HEK293T (cell line): ENCODE measurements at regions not wholly inside any gene's neighbourhood (a gene's known extent, or its start where the extent isn't known, plus 50 kb on each side); places are given as distances from the start of the nearest gene placed in this dataset.

Source experiments
- CTCF ChIA-PET: fragments of 350-600 bp; formaldehyde crosslinking; extraction: SDS; loops from one replicate; lab custom pipeline; 2021; ENCODE audit warnings: antibody characterized with exemption, inconsistent platforms; lab: Yijun Ruan, JAX
- POLR2A ChIA-PET: fragments of 350-600 bp; formaldehyde crosslinking; extraction: SDS; loops from one replicate; lab custom pipeline; 2020; ENCODE audit warnings: antibody characterized with exemption, inconsistent platforms; lab: Yijun Ruan, JAX
- DNase-seq: peaks from one replicate; pipeline ENCODE4 v3.0.0; 2012; ENCODE audit warnings: mixed read lengths; ENCODE audit errors: extremely low spot score
- ARNT ChIP-seq: fragments of 450-650 bp; IDR thresholded peaks from 2 replicates; pipeline ENCODE4 v1.6.1; 2017; ENCODE audit warnings: mild to moderate bottlenecking
- BHLHE40 ChIP-seq: fragments of 450-650 bp; IDR thresholded peaks from 2 replicates; pipeline ENCODE4 v1.6.1; 2016; ENCODE audit warnings: mild to moderate bottlenecking, moderate library complexity, borderline replicate concordance
- CTBP1 ChIP-seq: fragments of 450-650 bp; IDR thresholded peaks from 2 replicates; pipeline ENCODE4 v1.6.1; 2016; ENCODE audit warnings: borderline replicate concordance
- ELF4 ChIP-seq: fragments of 450-650 bp; IDR thresholded peaks from 2 replicates; pipeline ENCODE4 v1.6.1; 2017; ENCODE audit warnings: antibody characterized with exemption
- FOXA1 ChIP-seq: fragments of 450-650 bp; IDR thresholded peaks from 2 replicates; pipeline ENCODE4 v1.6.1; 2016; ENCODE audit warnings: mild to moderate bottlenecking
- FOXK2 ChIP-seq: fragments of 450-650 bp; IDR thresholded peaks from 2 replicates; pipeline ENCODE4 v1.6.1; 2016; ENCODE audit warnings: mild to moderate bottlenecking
- FOXM1 ChIP-seq: fragments of 450-650 bp; IDR thresholded peaks from 2 replicates; pipeline ENCODE4 v1.6.1; 2017; ENCODE audit warnings: mild to moderate bottlenecking, borderline replicate concordance
- HDGF ChIP-seq: fragments of 450-650 bp; IDR thresholded peaks from 2 replicates; pipeline ENCODE4 v1.6.1; 2017; ENCODE audit warnings: antibody characterized with exemption, borderline replicate concordance
- L3MBTL2 ChIP-seq: fragments of 450-650 bp; conservative IDR thresholded peaks from 2 replicates; pipeline ENCODE4 v1.6.1; 2016; ENCODE audit warnings: mild to moderate bottlenecking
- LEF1 ChIP-seq: fragments of 450-650 bp; IDR thresholded peaks from 2 replicates; pipeline ENCODE4 v1.6.1; 2017; ENCODE audit warnings: mild to moderate bottlenecking, borderline replicate concordance
- NFRKB ChIP-seq: fragments of 450-650 bp; IDR thresholded peaks from 2 replicates; pipeline ENCODE4 v1.6.1; 2016; ENCODE audit warnings: mild to moderate bottlenecking, moderate library complexity
- SP1 ChIP-seq: fragments of 450-650 bp; IDR thresholded peaks from 2 replicates; pipeline ENCODE4 v1.6.1; 2017
- SUZ12 ChIP-seq: fragments of 450-650 bp; IDR thresholded peaks from 2 replicates; pipeline ENCODE4 v1.6.1; 2016; ENCODE audit warnings: mild to moderate bottlenecking
- TARDBP ChIP-seq: fragments of 450-650 bp; IDR thresholded peaks from 2 replicates; pipeline ENCODE4 v1.6.1; 2016
- ZNF384 ChIP-seq: fragments of 450-650 bp; IDR thresholded peaks from 2 replicates; pipeline ENCODE4 v1.6.1; 2016
- TF ChIP-seq, protein P1 (sequence below): fragments of 450-650 bp; IDR thresholded peaks from 2 replicates; pipeline ENCODE4 v1.6.1; 2016

- no peak for TF ChIP-seq ZNF384
- no peak for TF ChIP-seq FOXA1
- TF ChIP-seq SUZ12: no peak
- no peak for TF ChIP-seq TARDBP
- TF ChIP-seq ELF4: no peak
- TF ChIP-seq BHLHE40: no peak
- TF ChIP-seq CTBP1: no peak
- TF ChIP-seq NFRKB: no peak
- TF ChIP-seq HDGF: no peak
- TF ChIP-seq SP1: no peak
- DNase-seq: no peak
- ChIA-PET POLR2A (no interaction called here), CTCF (interaction anchor here (1.5 kb wide), 1 partner anchor 14 kb away, joined by 3 read pairs; no protein-coding TSS in a partner anchor)
These were observed 1381.5 kb downstream of the SLITRK5 start for GRCh38 chr13:89052699-89053098.

DNA sequence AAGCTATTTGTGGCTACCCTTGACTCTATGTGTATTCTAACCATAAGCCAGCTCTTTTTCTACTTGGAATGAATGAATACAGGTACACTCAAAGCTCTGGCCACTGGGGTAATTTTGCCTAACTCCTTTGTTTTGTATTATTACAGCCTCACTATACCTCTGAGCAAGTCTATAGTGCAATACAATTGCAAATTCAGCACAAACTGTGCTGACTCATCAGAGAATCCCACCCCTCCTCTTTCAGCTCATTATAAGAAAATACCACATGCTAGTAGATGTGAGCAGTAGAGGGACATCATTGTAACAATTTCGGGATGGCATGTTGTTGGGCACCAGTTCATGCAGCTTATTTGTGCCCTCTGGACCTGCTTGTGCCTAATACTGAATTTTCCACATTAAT lies 1382.2 kb downstream of the SLITRK5 start:
- POLR2A ChIA-PET: interaction anchor here (0.6 kb wide), 1 partner anchor 614 kb away, joined by 4 read pairs; no protein-coding TSS in a partner anchor
- no peak for DNase-seq
- TF ChIP-seq L3MBTL2: no peak
- TF ChIP-seq LEF1: no peak
- TF ChIP-seq NFRKB: no peak
- CTCF ChIA-PET: interaction anchor here (1.5 kb wide), 1 partner anchor 14 kb away, joined by 3 read pairs; no protein-coding TSS in a partner anchor

GRCh38 chr13:89057274-89057673 lies 1386.1 kb downstream of the SLITRK5 start:
- ChIA-PET CTCF (interaction anchor here (1.3 kb wide), 1 partner anchor 10 kb away, joined by 3 read pairs; no protein-coding TSS in a partner anchor), POLR2A (no interaction called here)
- no peak for DNase-seq
- no peak for TF ChIP-seq ELF4
- no peak for TF ChIP-seq BHLHE40
- no peak for TF ChIP-seq SUZ12
- TF ChIP-seq SP1: no peak
- no peak for TF ChIP-seq ARNT

- ChIA-PET CTCF (interaction anchor here (1.3 kb wide), 1 partner anchor 9 kb away, joined by 3 read pairs; no protein-coding TSS in a partner anchor), POLR2A (no interaction called here)
- TF ChIP-seq ZNF384 (no peak), TARDBP (no peak), NFRKB (no peak), FOXK2 (no peak), CTBP1 (no peak), ARNT (no peak), BHLHE40 (no peak), HDGF (no peak), SUZ12 (no peak)
- TF ChIP-seq, protein P1, sequence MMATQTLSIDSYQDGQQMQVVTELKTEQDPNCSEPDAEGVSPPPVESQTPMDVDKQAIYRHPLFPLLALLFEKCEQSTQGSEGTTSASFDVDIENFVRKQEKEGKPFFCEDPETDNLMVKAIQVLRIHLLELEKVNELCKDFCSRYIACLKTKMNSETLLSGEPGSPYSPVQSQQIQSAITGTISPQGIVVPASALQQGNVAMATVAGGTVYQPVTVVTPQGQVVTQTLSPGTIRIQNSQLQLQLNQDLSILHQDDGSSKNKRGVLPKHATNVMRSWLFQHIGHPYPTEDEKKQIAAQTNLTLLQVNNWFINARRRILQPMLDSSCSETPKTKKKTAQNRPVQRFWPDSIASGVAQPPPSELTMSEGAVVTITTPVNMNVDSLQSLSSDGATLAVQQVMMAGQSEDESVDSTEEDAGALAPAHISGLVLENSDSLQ: no peak
These were observed 1386.7 kb downstream of the SLITRK5 start for GRCh38 chr13:89057862-89058261.

GRCh38 chr13:89061821-89062220 lies 1390.7 kb downstream of the SLITRK5 start:
- ChIA-PET POLR2A (no interaction called here), CTCF (no interaction called here)
- DNase-seq: no peak
- TF ChIP-seq FOXA1 (no peak), L3MBTL2 (no peak), ARNT (no peak), ELF4 (no peak), TARDBP (no peak), FOXM1 (no peak), SP1 (no peak), NFRKB (no peak), ZNF384 (no peak)
- TF ChIP-seq, protein P1: no peak

More at GRCh38 chr13:89057862-89058261, 1386.7 kb downstream of the SLITRK5 start:
- no peak for DNase-seq

- POLR2A ChIA-PET: no interaction called here
- peak; percentile 71 for DNase-seq
- CTCF ChIA-PET: interaction anchor here (0.7 to 1.4 kb wide), 5 partner anchors 9 to 721 kb away, joined by 3 to 5 read pairs (median 3); no protein-coding TSS in a partner anchor
These were observed 1395.8 kb downstream of the SLITRK5 start for GRCh38 chr13:89066868-89067466.

DNA sequence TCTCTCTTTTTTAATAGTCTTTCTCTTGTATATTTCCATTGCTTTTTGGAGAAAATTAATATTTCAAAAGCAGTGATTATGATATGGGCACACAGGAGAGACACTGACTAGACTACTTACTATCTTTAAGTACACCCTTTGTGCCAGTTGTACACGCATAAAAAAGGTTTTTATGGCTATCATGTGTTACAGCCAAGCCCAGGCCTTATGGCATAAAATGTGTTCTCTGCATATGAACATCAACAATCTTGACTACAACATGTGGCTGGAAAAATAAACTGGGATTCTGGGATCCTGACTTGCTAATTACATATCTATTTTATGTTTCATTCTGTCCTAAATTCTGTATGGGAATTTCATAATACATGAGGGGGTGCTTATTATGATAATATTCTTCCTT lies 1401.8 kb downstream of the SLITRK5 start:
- ChIA-PET POLR2A (no interaction called here), CTCF (no interaction called here)
- no peak for TF ChIP-seq CTBP1
- TF ChIP-seq LEF1: no peak
- no peak for TF ChIP-seq FOXA1
- TF ChIP-seq FOXK2: no peak
- no peak for DNase-seq

More at GRCh38 chr13:89066868-89067466, 1395.8 kb downstream of the SLITRK5 start:
- TF ChIP-seq NFRKB (no peak), BHLHE40 (no peak), SP1 (no peak), LEF1 (no peak), ZNF384 (no peak), FOXM1 (no peak), CTBP1 (no peak), SUZ12 (no peak), FOXK2 (no peak), TARDBP (no peak)
